HepG2 (cell line): ENCODE measurements at regions not wholly inside any gene's neighbourhood (a gene's known extent, or its start where the extent isn't known, plus 50 kb on each side); places are given as distances from the start of the nearest gene placed in this dataset.

Source experiments
- ATAC-seq: fragments of 200-7000 bp; cut with Tn5 transposase; 3 replicates; pipeline ENCODE4 v1.9.1; 2020; ENCODE audit warnings: mild to moderate bottlenecking, moderate library complexity
- BruUV-seq: library from RNA; stranded (reverse); fragments of 400-500 nt; replicated peaks from 2 replicates; lab custom pipeline; 2021; lab: Mats Ljungman, UMichigan
- CTCF ChIA-PET: fragments of 300-600 bp; formaldehyde crosslinking; extraction: SDS; loops from one replicate; lab custom pipeline; 2021; ENCODE audit warnings: low total read pairs, inconsistent platforms, low intra/inter-chr PET ratio; lab: Yijun Ruan, JAX
- POLR2A ChIA-PET: fragments of 350-600 bp; sonication (Branson Sonifier 250); formaldehyde crosslinking; loops from one replicate; lab custom pipeline; 2020; ENCODE audit warnings: antibody characterized with exemption, inconsistent platforms; lab: Yijun Ruan, JAX
- DNase-seq: peaks from one replicate; pipeline ENCODE4 v3.0.0-alpha.2; 2015; ENCODE audit warnings: low spot score
- FAIRE-seq: peaks from 3 replicates; lab custom pipeline; 2011; peaks lifted over from hg19 to GRCh38; lab: Jason Lieb, UNC
- H2AFZ ChIP-seq: one replicate; pipeline ENCODE4 v1.6.1; 2011; ENCODE audit warnings: low read length, inconsistent platforms
- H3K27ac ChIP-seq: fragments of 300-600 bp; 3 replicates; pipeline ENCODE4 v1.8.0; 2011; ENCODE audit warnings: mixed run types, mild to moderate bottlenecking, mixed read lengths, low read length, inconsistent platforms; ENCODE audit not compliant: insufficient read depth; ENCODE audit errors: extremely low read length
- H3K27me3 ChIP-seq, 2 experiments: fragments of 200-600 bp in 1 of 2; 2 replicates in 1 of 2; 3 replicates in 1 of 2; pipeline versions ENCODE4 v1.6.0 to v1.8.0; 2011; ENCODE audit warnings: low read length in 2 of 2, mild to moderate bottlenecking in 2 of 2, moderate library complexity in 2 of 2, inconsistent platforms in 1 of 2; ENCODE audit not compliant: insufficient read depth in 2 of 2, control insufficient read depth in 1 of 2
- H3K36me3 ChIP-seq, 2 experiments: fragments of 200-600 bp in 1 of 2; replicated peaks in 1 of 2; 2 replicates in 1 of 2; 3 replicates in 1 of 2; pipeline versions ENCODE4 v1.5.1 to v1.8.0; 2011; ENCODE audit warnings: low read length in 2 of 2, inconsistent platforms in 1 of 2; ENCODE audit not compliant: insufficient read depth in 2 of 2, control insufficient read depth in 1 of 2
- H3K4me1 ChIP-seq: 2 replicates; pipeline ENCODE4 v1.5.1; 2012; ENCODE audit warnings: low read length, inconsistent platforms; ENCODE audit not compliant: insufficient read depth
- H3K4me2 ChIP-seq: 2 replicates; pipeline ENCODE4 v1.6.0; 2011; ENCODE audit warnings: low read depth, low read length, inconsistent platforms
- H3K4me3 ChIP-seq, 3 experiments: fragments of 200-600 bp in 1 of 3; sonication (generic), shearing (Covaris generic) in 1 of 3; replicated peaks in 1 of 3; 2 replicates each; pipeline ENCODE4 v1.5.1; 2011 to 2016; ENCODE audit warnings: low read length in 3 of 3, inconsistent platforms in 2 of 3, low read depth in 2 of 3, mild to moderate bottlenecking in 2 of 3, control low read depth in 1 of 3, mixed read lengths in 1 of 3; ENCODE audit not compliant: insufficient read depth in 1 of 3
- H3K79me2 ChIP-seq: one replicate; pipeline ENCODE4 v1.6.1; 2011; ENCODE audit warnings: low read length, inconsistent platforms; ENCODE audit not compliant: insufficient read depth
- H3K9ac ChIP-seq: 2 replicates; pipeline ENCODE4 v1.6.0; 2011; ENCODE audit warnings: mild to moderate bottlenecking, low read depth, low read length, inconsistent platforms; ENCODE audit not compliant: insufficient read depth
- H3K9me3 ChIP-seq: 2 replicates; pipeline ENCODE4 v1.5.1; 2012; ENCODE audit warnings: mild to moderate bottlenecking, low read length
- H4K20me1 ChIP-seq: 2 replicates; pipeline ENCODE4 v1.6.0; 2011; ENCODE audit warnings: inconsistent platforms, mild to moderate bottlenecking, low read length, moderate library complexity; ENCODE audit not compliant: insufficient read depth
- ATM ChIP-seq: fragments of 450-650 bp; IDR thresholded peaks from 2 replicates; pipeline ENCODE4 v1.7.1; 2017; ENCODE audit warnings: mild to moderate bottlenecking, borderline replicate concordance
- NCOA1 ChIP-seq: sonication (generic); formaldehyde crosslinking; IDR thresholded peaks from 2 replicates; pipeline ENCODE4 v1.9.0; 2021; ENCODE audit warnings: missing genetic modification reagents
- RXRB ChIP-seq: IDR thresholded peaks from 2 replicates; pipeline ENCODE4 v1.6.1; 2016; ENCODE audit warnings: borderline replicate concordance, missing genetic modification reagents, missing compliant biosample characterization
- SIN3B ChIP-seq: fragments of 150-350 bp; IDR thresholded peaks from 2 replicates; pipeline ENCODE4 v1.6.1; 2014; ENCODE audit warnings: low read length
- ZNF350 ChIP-seq: sonication (generic); formaldehyde crosslinking; IDR thresholded peaks from 2 replicates; pipeline ENCODE4 v1.4.0; 2020; ENCODE audit warnings: mild to moderate bottlenecking, low read depth, missing genetic modification reagents, borderline replicate concordance
- ZNF562 ChIP-seq: sonication (generic); formaldehyde crosslinking; IDR thresholded peaks from 2 replicates; pipeline ENCODE4 v1.8.0; 2022; ENCODE audit warnings: missing genetic modification reagents, borderline replicate concordance
- ZNF572 ChIP-seq: sonication (generic); formaldehyde crosslinking; IDR thresholded peaks from 2 replicates; pipeline ENCODE4 v1.5.1; 2020; ENCODE audit warnings: mild to moderate bottlenecking, missing genetic modification reagents
- ZSCAN25 ChIP-seq: sonication (generic); formaldehyde crosslinking; IDR thresholded peaks from 2 replicates; pipeline ENCODE4 v1.8.0; 2022; ENCODE audit warnings: mild to moderate bottlenecking, missing genetic modification reagents
- WGBS: methylation state at CpG from one replicate; pipeline ENCODE4 v1.1.6; 2017; ENCODE audit warnings: low lambda C conversion rate; 5-methylcytosine and 5-hydroxymethylcytosine counted together
- in situ Hi-C: cut with HindIII; loops from 2 replicates; pipeline ENCODE4 v1.10.0; 2017; ENCODE audit warnings: low pct_unique_long_range_greater_than_20kb; ENCODE audit not compliant: extremely low pct_ligation_motif_present
- intact Hi-C: fragments of 100-400 bp; cut with micrococcal nuclease; formaldehyde crosslinking; loops from one replicate; pipeline ENCODE4 v1.10.0; 2022; ENCODE audit not compliant: unreplicated experiment

- no peak overlapping the region for H3K9ac ChIP-seq
- no peaks in the 10 kb centered on the region for H3K36me3 ChIP-seq
- no peak for ATAC-seq
- no peak for DNase-seq
- 15% methylated on average over 2 of the region's 2 CpGs for WGBS
- no TSS peak for BruUV-seq
- no peak overlapping the region for H3K4me2 ChIP-seq
- no peak overlapping the region for H2AFZ ChIP-seq
- CTCF ChIA-PET = no interaction called here
- H3K27ac ChIP-seq = no peak overlapping the region
- H3K4me1 ChIP-seq = no peaks in the 10 kb centered on the region
- H3K27me3 ChIP-seq = no peaks in the 10 kb centered on the region; a peak in 1 of 5 replicates
- H3K4me3 ChIP-seq = no peak overlapping the region
- in situ Hi-C loops = no loop called here
- no peaks in the 10 kb centered on the region for H4K20me1 ChIP-seq
- intact Hi-C loops = no loop called here
- H3K9me3 ChIP-seq = no peaks in the 10 kb centered on the region
- TF ChIP-seq ZNF572 (CRISPR knock-in tag) = no peak
- TF ChIP-seq RXRB (CRISPR knock-in tag) = no peak
- TF ChIP-seq ZNF562 (CRISPR knock-in tag) = no peak
- H3K79me2 ChIP-seq = no peaks in the 10 kb centered on the region
- FAIRE-seq = no peak
- POLR2A ChIA-PET = no interaction called here
Measured at GRCh38 chr13:36519432-36519831, 87.1 kb downstream of the CCNA1 start.

- in situ Hi-C loops (no loop called here), intact Hi-C loops (no loop called here)
- Histone ChIP-seq H3K4me2 (no peak overlapping the region), H3K9ac (no peak overlapping the region), H3K27ac (no peak overlapping the region), H3K4me3 (no peak overlapping the region), H2AFZ (no peak overlapping the region), H3K9me3 (no peaks in the 10 kb centered on the region), H3K4me1 (no peaks in the 10 kb centered on the region), H4K20me1 (no peaks in the 10 kb centered on the region), H3K79me2 (no peaks in the 10 kb centered on the region), H3K36me3 (no peaks in the 10 kb centered on the region), H3K27me3 (no peaks in the 10 kb centered on the region; a peak in 1 of 5 replicates)
- 24% methylated on average over 2 of the region's 2 CpGs for WGBS
- no TSS peak for BruUV-seq
- no peak for FAIRE-seq
- CTCF ChIA-PET = no interaction called here
- TF ChIP-seq ZNF350 (CRISPR knock-in tag) = no peak
- TF ChIP-seq ATM = no peak
- no peak for TF ChIP-seq ZSCAN25 (CRISPR knock-in tag)
- no peak for TF ChIP-seq SIN3B
- TF ChIP-seq NCOA1 (CRISPR knock-in tag) = no peak
- DNase-seq = no peak
- no peak for ATAC-seq
- POLR2A ChIA-PET = no interaction called here
Measured at GRCh38 chr13:36520111-36520510, 87.8 kb downstream of the CCNA1 start.
